ENCODE measurements at regions not wholly inside any gene's neighbourhood (a gene's known extent, or its start where the extent isn't known, plus 50 kb on each side); places are given as distances from the start of the nearest gene placed in this dataset.
"Not testable (repeated sequence)": the region's sequence is repeated elsewhere in the genome, so short reads cannot be mapped to it uniquely, and the experiment has no call there.

DNA sequence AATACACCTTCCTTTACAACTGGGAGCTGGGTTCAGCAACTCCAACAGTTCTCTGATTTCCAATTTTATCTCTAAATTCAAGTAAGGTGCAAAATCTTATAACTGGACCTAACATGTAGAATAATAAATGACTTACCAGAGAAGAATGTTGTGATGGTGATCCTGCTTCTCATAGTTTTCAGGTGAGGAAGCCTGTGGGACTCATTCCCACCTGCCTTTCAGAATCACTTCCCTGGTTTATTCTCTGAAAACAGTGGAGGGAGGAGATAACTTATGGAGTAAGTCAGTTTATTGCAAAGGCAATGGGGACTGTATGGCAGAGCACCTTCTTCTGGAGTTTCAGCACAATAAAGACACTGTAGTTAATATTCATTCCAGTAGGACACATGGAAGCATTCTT lies 1188.2 kb upstream of the FAM98A start:
- DNase-seq: no peak

DNA sequence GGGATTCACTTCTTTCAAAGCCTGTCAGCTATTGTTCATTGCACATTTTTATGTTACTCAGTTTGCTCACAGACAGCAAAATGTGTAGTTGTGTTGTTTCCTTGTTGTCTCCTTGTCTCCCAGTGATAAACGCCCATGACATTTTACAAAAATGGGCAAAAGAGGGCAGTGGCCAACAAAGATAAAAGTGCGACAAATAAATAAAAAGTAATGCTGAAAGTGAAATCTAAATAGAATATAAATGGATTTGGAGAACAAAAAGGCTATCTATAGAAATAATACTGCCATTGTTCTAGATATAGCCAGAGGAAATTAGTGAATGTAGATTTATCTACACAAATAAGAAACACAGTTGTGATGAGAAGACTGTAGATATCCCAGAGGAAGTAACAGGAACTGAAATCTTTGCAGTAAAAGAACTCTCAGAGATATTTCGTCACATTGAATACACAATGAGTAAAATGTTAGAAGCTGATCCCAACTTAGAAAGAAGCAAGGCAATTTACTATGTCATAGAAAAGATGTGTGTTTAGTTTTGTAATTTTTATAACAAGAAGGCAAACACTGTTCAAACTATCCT lies 1186.2 kb upstream of the FAM98A start:
- DNase-seq: no peak

DNA sequence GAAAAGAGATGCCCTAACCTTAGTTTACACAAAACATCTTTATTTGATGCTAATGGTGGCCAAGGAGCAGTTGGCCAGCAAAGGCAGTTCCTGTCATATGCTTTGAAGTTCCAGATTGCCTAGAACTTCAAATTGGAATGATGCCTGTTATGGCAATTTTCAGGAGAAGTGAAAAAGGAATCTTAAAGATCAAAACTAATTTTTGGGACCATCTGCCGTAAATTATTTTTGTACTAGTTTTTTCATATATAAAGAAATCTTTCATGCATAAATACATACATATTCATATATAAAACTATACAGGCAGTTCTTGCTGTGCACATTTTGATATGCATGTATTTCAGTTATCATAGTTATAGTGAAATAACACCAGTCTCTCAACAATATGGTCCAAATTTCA lies 1185.6 kb upstream of the FAM98A start:
- no peak for DNase-seq

- DNase-seq: not testable (repeated sequence)
These were observed 1151.6 kb upstream of the FAM98A start for GRCh38 chr2:34750742-34751141.

DNA sequence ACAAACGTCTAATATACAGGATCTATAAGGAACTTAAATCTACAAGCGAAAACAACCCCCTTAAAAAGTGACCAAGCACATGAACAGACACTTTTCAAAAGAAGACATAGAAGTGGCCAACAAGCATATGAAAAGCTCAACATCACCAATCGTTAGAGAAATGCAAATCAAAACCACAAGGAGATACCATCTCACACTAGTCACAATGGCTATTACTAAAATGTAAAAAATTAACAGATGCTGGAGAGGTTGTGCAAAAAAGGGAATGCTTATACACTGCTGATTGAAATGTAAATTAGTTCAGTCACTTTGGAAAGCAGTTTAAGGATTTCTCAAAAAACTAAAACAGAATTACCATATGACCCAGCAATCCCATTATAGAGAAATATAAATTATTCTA lies 1148.5 kb upstream of the FAM98A start:
- DNase-seq: no peak

- no peak for DNase-seq
These were observed 1139.6 kb upstream of the FAM98A start for GRCh38 chr2:34738691-34739090.

DNA sequence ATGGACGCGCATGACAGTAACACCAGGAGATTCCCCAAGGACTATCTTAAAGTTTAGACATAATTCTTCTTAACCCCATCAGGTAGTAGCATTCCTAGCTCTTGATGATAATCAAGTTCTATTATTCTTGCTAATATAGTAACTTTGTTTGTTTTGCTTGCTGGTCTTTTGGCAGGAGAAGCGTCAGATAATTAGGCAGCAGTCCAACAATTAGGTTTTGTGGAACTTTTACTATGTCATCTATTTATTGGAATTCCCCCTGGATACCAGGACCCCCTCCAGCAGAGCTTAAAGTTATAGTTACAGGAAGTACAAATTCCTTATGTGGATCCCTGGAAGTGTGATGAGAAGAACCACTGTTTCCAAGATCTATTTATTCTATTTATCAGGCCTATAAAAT lies 1138.0 kb upstream of the FAM98A start:
- no peak for DNase-seq

- DNase-seq: no peak
These were observed 1137.4 kb upstream of the FAM98A start for GRCh38 chr2:34736482-34736881.

DNA sequence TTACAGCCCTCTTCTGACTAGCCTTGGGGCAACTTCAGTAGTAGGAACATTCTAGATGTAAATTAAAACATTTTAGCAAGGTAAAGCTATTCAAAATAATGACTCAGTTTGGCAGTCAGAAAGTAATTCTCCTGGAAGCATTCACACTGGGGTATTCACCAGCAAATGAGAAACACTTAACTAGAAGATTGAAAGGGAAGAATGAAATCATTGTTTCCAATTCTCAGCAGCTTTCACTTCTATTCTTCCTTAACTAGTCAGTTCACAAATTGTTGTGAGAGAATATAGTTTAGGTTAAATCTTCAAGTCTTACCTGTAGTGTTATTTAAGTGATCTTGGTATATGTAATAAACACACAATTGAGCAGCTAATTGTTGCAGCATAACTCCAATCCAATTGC lies 1135.6 kb upstream of the FAM98A start:
- no peak for DNase-seq

GRCh38 chr2:34734042-34734441 lies 1134.9 kb upstream of the FAM98A start:
- no peak for DNase-seq

GRCh38 chr2:34731292-34731691 lies 1132.2 kb upstream of the FAM98A start:
- no peak for DNase-seq

GRCh38 chr2:34729845-34730244 lies 1130.7 kb upstream of the FAM98A start:
- no peak for DNase-seq

DNA sequence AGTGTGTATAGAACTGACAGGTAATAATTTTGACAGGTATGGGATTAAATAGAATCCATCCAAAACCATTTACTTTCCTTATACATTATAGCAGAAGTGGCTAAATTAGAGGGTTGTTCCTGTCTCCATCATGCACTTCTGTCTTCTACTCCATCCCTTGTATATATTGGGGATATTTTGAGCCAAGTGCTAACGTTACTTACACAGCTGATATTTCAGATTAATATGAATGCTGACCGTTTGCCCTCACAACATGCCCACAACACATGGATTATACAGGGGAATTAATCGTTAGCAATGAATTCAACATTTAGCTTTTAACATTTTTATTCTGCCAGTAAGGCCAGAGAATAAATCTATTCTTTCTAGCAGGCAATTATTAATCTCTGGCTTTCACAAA lies 1125.0 kb upstream of the FAM98A start:
- no peak for DNase-seq

- no peak for DNase-seq
These were observed 1124.6 kb upstream of the FAM98A start for GRCh38 chr2:34723683-34724082.

DNA sequence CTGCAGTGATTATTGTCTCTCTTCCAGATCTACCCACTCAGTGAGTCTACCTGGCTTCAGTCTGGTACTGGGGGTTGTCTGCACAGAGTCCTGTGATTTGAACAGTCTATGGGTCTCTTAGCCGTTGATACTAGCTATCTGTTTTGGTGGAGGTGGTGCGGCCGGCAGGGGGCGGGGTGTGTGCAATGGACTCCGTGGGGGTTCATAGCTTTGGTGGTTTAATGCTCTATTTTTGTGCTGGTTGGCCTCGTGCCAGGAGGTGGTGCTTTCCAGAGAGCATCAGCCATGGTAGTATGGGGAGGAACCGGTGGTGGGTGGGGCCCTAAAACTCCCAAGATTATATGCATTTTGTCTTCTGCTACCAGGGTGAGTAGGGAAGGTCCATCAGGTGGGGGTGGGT lies 1120.1 kb upstream of the FAM98A start:
- DNase-seq: no peak

DNA sequence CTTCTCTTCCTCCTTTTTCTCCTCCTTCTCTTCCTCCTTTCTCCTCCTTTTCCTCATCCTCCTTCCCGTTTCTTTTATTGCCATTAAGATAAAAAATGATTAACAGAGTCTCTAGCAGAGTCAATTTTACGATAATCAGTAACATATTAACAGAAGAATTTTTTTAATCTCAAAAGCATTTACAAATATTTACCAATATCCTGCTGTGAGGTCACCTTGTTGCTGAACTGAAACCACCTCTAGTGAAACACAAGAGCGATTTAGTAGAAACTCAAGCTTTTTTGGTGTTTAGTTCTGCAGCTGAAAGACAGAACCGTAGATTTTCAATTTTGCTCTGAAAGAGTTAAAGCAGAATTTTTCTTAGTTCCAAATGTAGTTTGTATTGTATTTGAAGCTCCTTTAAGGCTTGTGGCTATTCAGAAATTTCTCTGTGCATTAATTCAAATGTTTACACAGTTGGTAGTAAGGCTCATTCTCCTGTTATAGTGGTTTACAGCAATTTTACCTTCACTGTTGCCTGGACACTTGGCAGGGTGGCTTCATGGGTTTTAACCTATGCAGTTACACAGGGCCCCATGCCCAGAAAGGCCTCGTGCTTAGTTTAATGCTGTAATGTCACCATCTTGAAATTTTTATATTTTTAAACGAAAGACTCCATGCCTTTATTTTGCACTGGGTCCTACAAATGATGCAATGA lies 1106.6 kb upstream of the FAM98A start:
- DNase-seq: no peak

- no peak for DNase-seq
These were observed 1104.2 kb upstream of the FAM98A start for GRCh38 chr2:34703292-34703691.

DNA sequence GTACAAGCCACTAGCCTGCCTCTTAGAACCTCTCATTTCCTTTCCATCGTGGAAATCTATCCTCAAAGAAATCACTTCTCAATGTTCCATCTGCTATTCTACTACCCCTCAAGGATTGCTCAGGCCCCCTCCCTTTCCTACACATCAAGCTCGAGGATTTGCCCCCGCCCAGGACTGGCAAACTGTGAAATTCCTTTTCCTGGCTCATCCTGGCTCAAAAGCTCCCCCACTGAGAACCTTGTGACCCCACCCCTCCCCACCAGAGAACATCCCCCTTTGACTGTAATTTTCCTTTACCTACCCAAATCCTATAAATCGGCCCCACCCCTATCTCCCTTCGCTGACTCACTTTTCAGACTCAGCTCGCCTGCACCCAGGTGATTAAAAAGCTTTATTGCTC lies 1103.3 kb upstream of the FAM98A start:
- not testable (repeated sequence) for DNase-seq

GRCh38 chr2:34677591-34677990 lies 1078.5 kb upstream of the FAM98A start:
- not testable (repeated sequence) for DNase-seq

GRCh38 chr2:34677119-34677531 lies 1078.0 kb upstream of the FAM98A start:
- not testable (repeated sequence) for DNase-seq

DNA sequence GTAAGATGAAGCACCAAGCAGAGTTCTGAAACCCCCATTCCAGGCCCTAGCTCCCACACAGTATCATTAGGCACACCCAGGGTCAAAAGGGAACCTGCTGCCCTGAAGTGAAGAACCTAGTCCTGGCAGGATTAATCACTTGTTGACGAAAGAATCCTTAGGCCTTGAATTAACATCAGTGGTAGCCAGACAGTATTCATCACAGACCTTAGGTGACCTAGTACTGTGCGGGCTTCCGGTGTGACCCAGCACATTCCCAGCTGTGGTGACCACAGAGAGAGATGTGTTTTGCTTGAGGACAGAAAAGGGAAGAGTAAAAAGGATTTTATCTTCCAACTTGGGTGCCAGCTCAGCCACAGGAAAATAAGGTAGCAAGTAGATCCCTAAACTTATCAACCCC lies 1071.4 kb upstream of the FAM98A start:
- no peak for DNase-seq

DNA sequence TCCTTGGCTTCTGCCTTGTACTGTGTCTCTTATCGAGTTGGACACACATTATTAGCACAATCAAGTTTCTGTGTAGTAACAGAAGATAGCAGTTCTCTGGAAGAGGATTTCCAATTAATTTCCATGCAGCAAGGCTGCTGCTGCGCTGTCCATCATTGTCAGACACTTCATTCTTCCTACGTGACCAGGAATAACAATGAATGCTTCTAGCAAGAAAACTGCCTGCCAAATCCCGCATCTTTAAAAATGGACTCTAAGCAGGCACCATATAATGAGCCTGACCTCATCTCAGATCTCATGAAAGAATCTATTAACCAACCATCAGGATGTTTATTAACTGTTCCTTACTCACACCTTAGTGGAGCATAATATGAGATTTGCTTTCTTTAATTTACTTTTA lies 1067.7 kb upstream of the FAM98A start:
- no peak for DNase-seq

DNA sequence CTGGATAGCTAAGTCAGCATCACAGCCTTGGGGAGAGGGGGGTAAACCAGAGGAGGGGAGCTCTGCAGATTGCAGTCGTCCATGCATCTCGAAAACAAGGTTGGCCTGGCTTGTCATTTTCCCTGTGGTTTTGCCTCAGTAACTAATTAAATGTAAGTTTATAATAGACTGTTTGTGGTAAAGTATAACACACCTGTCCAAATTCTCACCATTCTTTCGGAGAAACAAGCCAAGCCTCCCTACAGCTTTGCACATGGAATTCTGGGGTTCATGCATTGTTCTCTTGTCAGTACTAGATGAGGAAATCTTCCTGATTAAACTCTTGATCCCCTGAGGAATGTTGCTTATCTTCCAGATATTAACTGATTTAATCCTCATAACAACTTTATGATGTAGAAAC lies 1065.2 kb upstream of the FAM98A start:
- no peak for DNase-seq

GRCh38 chr2:34663314-34663713 lies 1064.2 kb upstream of the FAM98A start:
- no peak for DNase-seq

GRCh38 chr2:34660741-34661140 lies 1061.6 kb upstream of the FAM98A start:
- DNase-seq: no peak
